HCT116 (cell line): ENCODE measurements at regions not wholly inside any gene's neighbourhood (a gene's known extent, or its start where the extent isn't known, plus 50 kb on each side); places are given as distances from the start of the nearest gene placed in this dataset.
A peak's percentile ranks its signal among the peaks of the same experiment; 100 is the strongest.

Source experiments
- ATAC-seq: fragments of 200-7000 bp; cut with Tn5 transposase; 2 replicates; pipeline ENCODE4 v1.9.1; 2020; ENCODE audit warnings: mild to moderate bottlenecking, moderate library complexity
- BruUV-seq: library from RNA; stranded (reverse); fragments of 400-500 nt; replicated peaks from 2 replicates; lab custom pipeline; 2021; lab: Mats Ljungman, UMichigan
- CTCF ChIA-PET: fragments of 300-600 bp; sonication (Branson Sonifier 250); formaldehyde crosslinking; loops from one replicate; lab custom pipeline; 2021; ENCODE audit warnings: antibody characterized with exemption; lab: Charles Lee
- POLR2A ChIA-PET: fragments of 300-600, 350-600 bp; sonication (Branson Sonifier 250); formaldehyde crosslinking; loops from one replicate; lab custom pipeline; 2021; ENCODE audit warnings: antibody characterized with exemption; lab: Charles Lee
- RAD21 ChIA-PET, 2 experiments: fragments of 300-600 bp; sonication (Branson Sonifier 250); formaldehyde crosslinking; loops; one replicate each; lab custom pipeline; 2023; ENCODE audit warnings: low total read pairs in 2 of 2; ENCODE audit not compliant: uncharacterized antibody in 2 of 2, unreplicated experiment in 2 of 2, low non-redundant PET in 1 of 2; lab: Charles Lee
- DNase-seq: peaks from one replicate; pipeline ENCODE4 v3.0.0-alpha.2; 2010; ENCODE audit warnings: low read depth, low spot score
- H2AFZ ChIP-seq: fragments of 200-600 bp; shearing (Covaris generic), sonication (generic); 2 replicates; pipeline ENCODE4 v1.6.1; 2017; ENCODE audit warnings: low read depth, mixed run types, mixed read lengths, antibody characterized with exemption, low read length; ENCODE audit not compliant: poor library complexity, severe bottlenecking
- H3K27ac ChIP-seq: 2 replicates; pipeline ENCODE4 v1.5.1; 2012; ENCODE audit warnings: low read depth, low read length
- H3K27me3 ChIP-seq: fragments of 200-600 bp; sonication (generic); 2 replicates; pipeline ENCODE4 v1.6.1; 2016; ENCODE audit warnings: mixed run types, low read length, mixed read lengths; ENCODE audit not compliant: insufficient read depth
- H3K36me3 ChIP-seq, 2 experiments: fragments of 200-500 bp in 1 of 2; fragments of 200-600 bp in 1 of 2; sonication (Bioruptor generic) in 1 of 2; sonication (generic) in 1 of 2; 2 replicates each; pipeline versions ENCODE4 v1.5.1 to v1.6.1; 2014 to 2016; ENCODE audit warnings: low read length in 2 of 2, inconsistent platforms in 1 of 2, mixed read lengths in 1 of 2, mixed run types in 1 of 2; ENCODE audit not compliant: insufficient read depth in 2 of 2, control insufficient read depth in 1 of 2
- H3K4me1 ChIP-seq, 2 experiments: fragments of 200-600 bp in 1 of 2; sonication (generic) in 1 of 2; 2 replicates each; pipeline versions ENCODE4 v1.5.1 to v1.6.1; 2012 to 2017; ENCODE audit warnings: low read length in 2 of 2, inconsistent platforms in 1 of 2, mild to moderate bottlenecking in 1 of 2, mixed read lengths in 1 of 2, mixed run types in 1 of 2, moderate library complexity in 1 of 2; ENCODE audit not compliant: insufficient read depth in 2 of 2, control insufficient read depth in 1 of 2
- H3K4me2 ChIP-seq: fragments of 200-600 bp; sonication (generic); 2 replicates; pipeline ENCODE4 v1.6.1; 2017; ENCODE audit warnings: mixed run types, low read length, mixed read lengths
- H3K4me3 ChIP-seq, 2 experiments: fragments of 200-600 bp in 1 of 2; sonication (generic) in 1 of 2; replicated peaks in 1 of 2; 2 replicates each; pipeline ENCODE4 v1.5.1; 2011 to 2016; ENCODE audit warnings: low read length in 2 of 2, control low read depth in 1 of 2, low read depth in 1 of 2, mild to moderate bottlenecking in 1 of 2, mixed read lengths in 1 of 2, mixed run types in 1 of 2
- H3K79me2 ChIP-seq: fragments of 200-600 bp; sonication (generic); 2 replicates; pipeline ENCODE4 v1.6.1; 2017; ENCODE audit warnings: mild to moderate bottlenecking, mixed run types, low read length, moderate library complexity, mixed read lengths; ENCODE audit not compliant: insufficient read depth
- H3K9ac ChIP-seq: fragments of 200-600 bp; sonication (generic); 2 replicates; pipeline ENCODE4 v1.6.1; 2016; ENCODE audit warnings: low read length, mixed read lengths
- H3K9me2 ChIP-seq: fragments of 200-600 bp; sonication (generic), shearing (Covaris generic); 2 replicates; pipeline ENCODE4 v1.6.1; 2017; ENCODE audit warnings: mixed run types, mild to moderate bottlenecking, moderate library complexity; ENCODE audit not compliant: insufficient read depth
- H3K9me3 ChIP-seq, 2 experiments: fragments of 200-500 bp in 1 of 2; fragments of 200-600 bp in 1 of 2; sonication (Bioruptor generic) in 1 of 2; sonication (generic) in 1 of 2; 2 replicates each; pipeline ENCODE4 v1.6.1; 2014 to 2017; ENCODE audit warnings: low read length in 2 of 2, mixed read lengths in 2 of 2, inconsistent platforms in 1 of 2, low read depth in 1 of 2, mild to moderate bottlenecking in 1 of 2, mixed run types in 1 of 2, moderate library complexity in 1 of 2; ENCODE audit not compliant: control insufficient read depth in 1 of 2, insufficient read depth in 1 of 2
- H4K20me1 ChIP-seq: fragments of 200-600 bp; sonication (generic), shearing (Covaris generic); 2 replicates; pipeline ENCODE4 v1.6.1; 2017; ENCODE audit warnings: mixed run types, mild to moderate bottlenecking, moderate library complexity; ENCODE audit not compliant: insufficient read depth
- CBX3 ChIP-seq: IDR thresholded peaks from 2 replicates; pipeline ENCODE4 v1.6.1; 2012; ENCODE audit warnings: low read depth
- CEBPB ChIP-seq: IDR thresholded peaks from 2 replicates; pipeline ENCODE4 v1.6.1; 2012; ENCODE audit warnings: low read depth
- EGR1 ChIP-seq: IDR thresholded peaks from 2 replicates; pipeline ENCODE4 v1.6.1; 2012; ENCODE audit warnings: low read depth
- ELF1 ChIP-seq: IDR thresholded peaks from 2 replicates; pipeline ENCODE4 v1.6.1; 2012; ENCODE audit warnings: low read depth, borderline replicate concordance
- EZH2 ChIP-seq: fragments of 200-600 bp; sonication (generic); IDR thresholded peaks from 2 replicates; pipeline ENCODE4 v1.6.1; 2017; ENCODE audit warnings: antibody characterized with exemption, mixed run types
- FOSL1 ChIP-seq: IDR thresholded peaks from 2 replicates; pipeline ENCODE4 v1.6.1; 2012; ENCODE audit warnings: low read depth
- POLR2A ChIP-seq: IDR thresholded peaks from 2 replicates; pipeline ENCODE4 v1.7.0; 2011; ENCODE audit warnings: borderline replicate concordance; ENCODE audit not compliant: insufficient read depth, insufficient read length; ENCODE audit errors: extremely low read depth
- RAD21 ChIP-seq: IDR thresholded peaks from 2 replicates; pipeline ENCODE4 v1.6.1; 2012; ENCODE audit warnings: low read depth, mild to moderate bottlenecking
- SIN3A ChIP-seq: IDR thresholded peaks from 2 replicates; pipeline ENCODE4 v1.6.1; 2012; ENCODE audit warnings: low read depth
- SP1 ChIP-seq: IDR thresholded peaks from 2 replicates; pipeline ENCODE4 v1.6.1; 2012; ENCODE audit warnings: low read depth
- SRF ChIP-seq: IDR thresholded peaks from 2 replicates; pipeline ENCODE4 v1.6.1; 2012; ENCODE audit warnings: low read depth
- TCF7L2 ChIP-seq: IDR thresholded peaks from 2 replicates; pipeline ENCODE4 v1.7.0; 2011; ENCODE audit warnings: borderline replicate concordance, inconsistent platforms; ENCODE audit not compliant: insufficient read depth, insufficient read length; ENCODE audit errors: extremely low read depth
- YY1 ChIP-seq: IDR thresholded peaks from 2 replicates; pipeline ENCODE4 v1.6.1; 2011; ENCODE audit warnings: low read length, low read depth, moderate library complexity, mild to moderate bottlenecking; ENCODE audit not compliant: insufficient replicate concordance; ENCODE audit errors: extremely low read depth
- ZFX ChIP-seq: fragments of 450-650 bp; IDR thresholded peaks from 2 replicates; pipeline ENCODE4 v1.6.1; 2017
- ZNF274 ChIP-seq: fragments of 200-500 bp; sonication (Bioruptor generic); IDR thresholded peaks from 2 replicates; pipeline ENCODE4 v1.6.1; 2014; ENCODE audit warnings: mild to moderate bottlenecking, low read depth, low read length, inconsistent platforms
- intact Hi-C: fragments of 100-400 bp; cut with micrococcal nuclease; formaldehyde crosslinking; loops from 2 replicates; pipeline ENCODE4 v1.10.0; 2022
- TF ChIP-seq, protein P1 (sequence below): IDR thresholded peaks from 2 replicates; pipeline ENCODE4 v1.6.1; 2012
- TF ChIP-seq, protein P2 (sequence below): IDR thresholded peaks from 2 replicates; pipeline ENCODE4 v1.6.1; 2012
- TF ChIP-seq, protein P3 (sequence below): IDR thresholded peaks from 2 replicates; pipeline ENCODE4 v1.6.1; 2011; ENCODE audit warnings: mild to moderate bottlenecking, low read length, moderate library complexity; ENCODE audit not compliant: insufficient replicate concordance; ENCODE audit errors: extremely low read depth
- TF ChIP-seq, protein P4 (sequence below), 3 experiments: fragments of 200-600 bp in 1 of 3; sonication (generic) in 1 of 3; IDR thresholded peaks in 2 of 3; conservative IDR thresholded peaks in 1 of 3; 2 replicates each; pipeline ENCODE4 v1.5.1; 2012 to 2017; ENCODE audit warnings: low read depth in 2 of 3, low read length in 2 of 3, antibody characterized with exemption in 1 of 3, borderline replicate concordance in 1 of 3, control low read depth in 1 of 3, mild to moderate bottlenecking in 1 of 3, mixed read lengths in 1 of 3, mixed run types in 1 of 3, moderate library complexity in 1 of 3; ENCODE audit not compliant: insufficient read depth in 1 of 3

DNA sequence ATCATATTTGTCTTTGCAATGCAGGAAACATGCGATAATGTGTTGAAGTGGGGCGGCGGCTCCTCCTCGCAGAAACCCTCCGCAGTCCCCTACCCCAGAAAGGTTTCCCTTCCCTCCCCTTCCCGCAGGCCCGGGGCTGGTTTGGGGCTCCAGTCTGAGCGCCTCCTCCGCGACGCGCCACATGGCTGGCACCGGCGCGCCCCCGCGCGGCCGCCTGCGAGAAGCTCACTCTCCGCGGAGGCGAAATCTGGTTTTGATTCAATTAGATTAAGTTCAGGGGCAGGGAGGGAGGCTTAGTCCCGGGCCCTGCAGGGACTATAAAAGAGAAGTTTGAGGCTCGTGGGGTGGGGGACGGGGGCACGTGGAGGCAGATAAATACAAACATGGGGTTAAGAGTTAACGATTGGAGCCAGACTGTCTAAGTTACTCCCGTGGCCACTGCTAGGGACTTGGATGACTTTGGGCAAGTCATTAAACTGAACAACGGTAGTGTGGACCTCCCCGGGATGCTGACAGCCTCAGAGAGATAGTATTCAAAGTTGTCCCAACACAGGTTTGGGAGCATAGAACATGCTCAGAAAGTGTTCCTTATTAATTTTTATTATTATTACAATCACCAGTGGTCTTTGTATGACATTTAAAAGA is 69.4 kb downstream of the MSX2 start (continued):
- TF ChIP-seq SP1 (no peak), ZFX (no peak), SRF (no peak), EGR1 (peak; percentile 48; the same call in 1 of the 2 replicates), TCF7L2 (no peak), CEBPB (no peak), EZH2 (no peak)
- TF ChIP-seq, protein P1, sequence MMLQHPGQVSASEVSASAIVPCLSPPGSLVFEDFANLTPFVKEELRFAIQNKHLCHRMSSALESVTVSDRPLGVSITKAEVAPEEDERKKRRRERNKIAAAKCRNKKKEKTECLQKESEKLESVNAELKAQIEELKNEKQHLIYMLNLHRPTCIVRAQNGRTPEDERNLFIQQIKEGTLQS = no peak
- TF ChIP-seq, protein P2, sequence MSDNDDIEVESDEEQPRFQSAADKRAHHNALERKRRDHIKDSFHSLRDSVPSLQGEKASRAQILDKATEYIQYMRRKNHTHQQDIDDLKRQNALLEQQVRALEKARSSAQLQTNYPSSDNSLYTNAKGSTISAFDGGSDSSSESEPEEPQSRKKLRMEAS = peak; percentile 71; the same call in 1 of the 2 replicates

DNA sequence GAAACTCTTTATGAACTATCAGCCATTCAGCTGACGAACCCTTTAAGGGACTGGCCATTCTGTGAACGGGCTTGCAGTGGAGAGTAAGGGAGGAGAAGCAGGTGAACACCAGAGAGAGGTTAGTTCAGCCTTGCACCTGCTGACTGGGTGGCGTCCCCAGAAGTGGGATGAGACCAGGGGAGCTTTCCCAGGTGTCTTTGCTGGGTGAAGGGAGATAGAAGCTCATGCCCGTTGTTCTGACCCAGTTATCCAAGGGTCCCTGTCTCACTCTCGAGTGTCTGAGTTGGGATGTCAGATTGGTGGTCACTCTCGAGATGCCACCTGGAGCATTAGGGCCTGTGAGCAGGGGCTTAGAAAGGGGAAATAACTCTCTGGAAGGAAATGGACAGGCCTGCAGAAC is 68.7 kb downstream of the MSX2 start:
- H3K27ac ChIP-seq = no peak overlapping the region

More for the DNA sequence above, 68.7 kb downstream of the MSX2 start:
- Histone ChIP-seq H2AFZ (peak overlapping the region; percentile 86), H3K9ac (no peak overlapping the region), H3K4me2 (peak overlapping the region; percentile 59), H3K27me3 (0 out of 2 replicates have a peak, but pooled peaks cover 3% of the 10 kb centered on the region), H4K20me1 (no peaks in the 10 kb centered on the region), H3K79me2 (no peaks in the 10 kb centered on the region), H3K9me3 (no peaks in the 10 kb centered on the region), H3K4me1 (peaks cover 0 to 8% of the 10 kb centered on the region in 2 experiments; a peak in 1 of 4 replicates), H3K4me3 (no peak overlapping the region), H3K36me3 (no peaks in the 10 kb centered on the region), H3K9me2 (no peaks in the 10 kb centered on the region)
- ATAC-seq = no peak
- RAD21 ChIA-PET = interaction anchor here (1.2 to 1.4 kb wide), 2 partner anchors 373 to 374 kb away, joined by 5 to 6 read pairs; no protein-coding TSS in a partner anchor
- no peak for TF ChIP-seq EZH2
- TF ChIP-seq CEBPB = no peak
- TF ChIP-seq EGR1 = no peak
- TF ChIP-seq CBX3 = no peak
- no peak for TF ChIP-seq YY1
- no peak for TF ChIP-seq TCF7L2
- no peak for TF ChIP-seq SIN3A
- no peak for TF ChIP-seq ZFX
- no peak for TF ChIP-seq SRF
- TF ChIP-seq, protein P3, sequence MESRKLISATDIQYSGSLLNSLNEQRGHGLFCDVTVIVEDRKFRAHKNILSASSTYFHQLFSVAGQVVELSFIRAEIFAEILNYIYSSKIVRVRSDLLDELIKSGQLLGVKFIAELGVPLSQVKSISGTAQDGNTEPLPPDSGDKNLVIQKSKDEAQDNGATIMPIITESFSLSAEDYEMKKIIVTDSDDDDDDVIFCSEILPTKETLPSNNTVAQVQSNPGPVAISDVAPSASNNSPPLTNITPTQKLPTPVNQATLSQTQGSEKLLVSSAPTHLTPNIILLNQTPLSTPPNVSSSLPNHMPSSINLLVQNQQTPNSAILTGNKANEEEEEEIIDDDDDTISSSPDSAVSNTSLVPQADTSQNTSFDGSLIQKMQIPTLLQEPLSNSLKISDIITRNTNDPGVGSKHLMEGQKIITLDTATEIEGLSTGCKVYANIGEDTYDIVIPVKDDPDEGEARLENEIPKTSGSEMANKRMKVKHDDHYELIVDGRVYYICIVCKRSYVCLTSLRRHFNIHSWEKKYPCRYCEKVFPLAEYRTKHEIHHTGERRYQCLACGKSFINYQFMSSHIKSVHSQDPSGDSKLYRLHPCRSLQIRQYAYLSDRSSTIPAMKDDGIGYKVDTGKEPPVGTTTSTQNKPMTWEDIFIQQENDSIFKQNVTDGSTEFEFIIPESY = no peak
- TF ChIP-seq ZNF274 = no peak
- TF ChIP-seq RAD21 = no peak
- TF ChIP-seq, protein P4, sequence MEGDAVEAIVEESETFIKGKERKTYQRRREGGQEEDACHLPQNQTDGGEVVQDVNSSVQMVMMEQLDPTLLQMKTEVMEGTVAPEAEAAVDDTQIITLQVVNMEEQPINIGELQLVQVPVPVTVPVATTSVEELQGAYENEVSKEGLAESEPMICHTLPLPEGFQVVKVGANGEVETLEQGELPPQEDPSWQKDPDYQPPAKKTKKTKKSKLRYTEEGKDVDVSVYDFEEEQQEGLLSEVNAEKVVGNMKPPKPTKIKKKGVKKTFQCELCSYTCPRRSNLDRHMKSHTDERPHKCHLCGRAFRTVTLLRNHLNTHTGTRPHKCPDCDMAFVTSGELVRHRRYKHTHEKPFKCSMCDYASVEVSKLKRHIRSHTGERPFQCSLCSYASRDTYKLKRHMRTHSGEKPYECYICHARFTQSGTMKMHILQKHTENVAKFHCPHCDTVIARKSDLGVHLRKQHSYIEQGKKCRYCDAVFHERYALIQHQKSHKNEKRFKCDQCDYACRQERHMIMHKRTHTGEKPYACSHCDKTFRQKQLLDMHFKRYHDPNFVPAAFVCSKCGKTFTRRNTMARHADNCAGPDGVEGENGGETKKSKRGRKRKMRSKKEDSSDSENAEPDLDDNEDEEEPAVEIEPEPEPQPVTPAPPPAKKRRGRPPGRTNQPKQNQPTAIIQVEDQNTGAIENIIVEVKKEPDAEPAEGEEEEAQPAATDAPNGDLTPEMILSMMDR (IDR thresholded peaks at IDR 0.05 in 2 of 3, conservative IDR thresholded peaks at IDR 0.05 in 1 of 3; ENCODE audit: borderline replicate concordance in 1 of 3, insufficient read depth in 1 of 3, low read depth in 2 of 3, low read length in 2 of 3) = no peak
- TF ChIP-seq, protein P2 = no peak
- no peak for TF ChIP-seq SP1
- TF ChIP-seq POLR2A = no peak
- TF ChIP-seq FOSL1 = no peak
- TF ChIP-seq ELF1 = no peak
- POLR2A ChIA-PET = interaction anchor here (0.7 kb wide), 1 partner anchor 46 kb away, joined by 5 read pairs; no protein-coding TSS in a partner anchor
- BruUV-seq = no TSS peak
- no peak for DNase-seq
- intact Hi-C loops = loop anchor here (1.0 to 2.0 kb wide), 3 partner anchors 212 to 466 kb away; no protein-coding TSS in a partner anchor
- CTCF ChIA-PET = interaction anchor here (1.0 to 2.2 kb wide), 7 partner anchors 9 to 747 kb away, joined by 3 to 27 read pairs (median 5); partner anchors contain the start of gene NSG2
